ENCODE measurements at regions not wholly inside any gene's neighbourhood (a gene's known extent, or its start where the extent isn't known, plus 50 kb on each side); places are given as distances from the start of the nearest gene placed in this dataset.

DNA sequence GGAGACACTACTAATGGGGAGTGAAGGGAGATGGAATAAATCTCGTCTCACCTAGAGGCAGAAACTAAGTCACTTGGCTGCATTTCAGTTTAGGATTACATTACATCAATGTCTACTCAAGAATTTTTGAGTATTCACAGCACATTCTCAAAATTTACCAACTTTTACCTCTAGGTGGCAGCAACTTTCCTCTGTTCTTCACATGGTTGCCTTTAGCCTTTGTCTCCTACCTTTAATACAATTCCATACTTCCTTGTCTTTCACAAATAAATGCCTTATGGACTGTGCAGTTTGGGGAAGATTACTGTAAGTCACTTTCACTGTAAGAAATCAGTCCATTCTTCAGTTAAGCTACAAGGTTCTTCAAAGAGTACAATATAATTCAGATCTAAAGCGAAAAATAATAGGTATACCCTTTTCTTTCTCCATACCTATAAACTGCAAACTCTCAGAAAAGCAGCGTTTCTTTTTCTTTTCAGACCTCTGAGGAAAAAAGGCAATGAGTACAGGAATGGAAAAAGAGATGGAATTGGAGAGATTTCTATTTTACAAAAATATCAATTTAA is 379.4 kb downstream of the KLF12 start:
- Histone ChIP-seq H3K4me3 (ENCODE audit: low read length) (no peak overlapping the region), H3K9ac (ENCODE audit: low read length) (no peak overlapping the region), H3K9me3 (ENCODE audit: control insufficient read depth, low read depth, low read length) (no peaks in the 10 kb centered on the region), H3K36me3 (ENCODE audit: control insufficient read depth, low read depth, low read length) (no peaks in the 10 kb centered on the region), H3K27me3 (ENCODE audit: control insufficient read depth, insufficient read depth, low read length) (no peaks in the 10 kb centered on the region), H3K27ac (ENCODE audit: low read length) (no peak overlapping the region), H3K4me1 (ENCODE audit: control insufficient read depth, low read depth, low read length) (peaks cover 12% of the 10 kb centered on the region)

GRCh38 chr13:73754241-73754640 is 380.0 kb downstream of the KLF12 start:
- H3K4me1 ChIP-seq (ENCODE audit: control insufficient read depth, low read depth, low read length): peaks cover 12% of the 10 kb centered on the region
- H3K36me3 ChIP-seq (ENCODE audit: control insufficient read depth, low read depth, low read length): no peaks in the 10 kb centered on the region

GRCh38 chr13:73751290-73751689 is 382.9 kb downstream of the KLF12 start:
- no peaks in the 10 kb centered on the region for H3K36me3 ChIP-seq (ENCODE audit: control insufficient read depth, low read depth, low read length)
- H3K4me1 ChIP-seq (ENCODE audit: control insufficient read depth, low read depth, low read length): peaks cover 12% of the 10 kb centered on the region
- H3K9ac ChIP-seq (ENCODE audit: low read length): no peak overlapping the region
- H3K4me3 ChIP-seq (ENCODE audit: low read length): no peak overlapping the region
- no peak overlapping the region for H3K27ac ChIP-seq (ENCODE audit: low read length)
- H3K9me3 ChIP-seq (ENCODE audit: control insufficient read depth, low read depth, low read length): no peaks in the 10 kb centered on the region
- H3K27me3 ChIP-seq (ENCODE audit: control insufficient read depth, insufficient read depth, low read length): no peaks in the 10 kb centered on the region

More at GRCh38 chr13:73754241-73754640, 380.0 kb downstream of the KLF12 start:
- Histone ChIP-seq H3K9me3 (ENCODE audit: control insufficient read depth, low read depth, low read length) (no peaks in the 10 kb centered on the region), H3K27me3 (ENCODE audit: control insufficient read depth, insufficient read depth, low read length) (no peaks in the 10 kb centered on the region), H3K27ac (ENCODE audit: low read length) (no peak overlapping the region), H3K4me3 (ENCODE audit: low read length) (no peak overlapping the region), H3K9ac (ENCODE audit: low read length) (no peak overlapping the region)

- Histone ChIP-seq H3K4me3 (ENCODE audit: low read length) (no peak overlapping the region), H3K4me1 (ENCODE audit: control insufficient read depth, low read depth, low read length) (no peaks in the 10 kb centered on the region), H3K27me3 (ENCODE audit: control insufficient read depth, insufficient read depth, low read length) (no peaks in the 10 kb centered on the region), H3K27ac (ENCODE audit: low read length) (no peak overlapping the region), H3K9ac (ENCODE audit: low read length) (no peak overlapping the region), H3K9me3 (ENCODE audit: control insufficient read depth, low read depth, low read length) (no peaks in the 10 kb centered on the region), H3K36me3 (ENCODE audit: control insufficient read depth, low read depth, low read length) (no peaks in the 10 kb centered on the region)
Measured at GRCh38 chr13:73748404-73748803, 385.8 kb downstream of the KLF12 start.

DNA sequence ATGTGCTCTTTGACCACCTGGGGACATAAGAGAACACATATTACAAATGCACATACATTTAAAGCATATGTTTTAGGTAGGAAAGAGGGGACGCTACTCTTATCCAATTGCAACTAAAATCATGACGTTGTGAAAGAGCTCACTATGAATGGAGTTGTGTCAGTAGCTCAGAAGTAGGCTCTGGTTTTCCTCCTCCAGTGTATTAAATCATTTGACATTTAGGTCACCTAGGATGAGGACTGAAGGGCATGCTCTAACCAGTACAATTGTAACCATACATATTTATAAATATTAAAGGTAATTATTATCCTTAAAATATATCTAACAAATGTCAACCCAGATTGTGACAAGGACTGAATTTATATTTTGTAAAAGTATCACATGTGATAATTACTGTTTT is 389.0 kb downstream of the KLF12 start:
- Histone ChIP-seq H3K4me3 (ENCODE audit: low read length) (no peak overlapping the region), H3K4me1 (ENCODE audit: control insufficient read depth, low read depth, low read length) (peaks cover 18% of the 10 kb centered on the region), H3K36me3 (ENCODE audit: control insufficient read depth, low read depth, low read length) (no peaks in the 10 kb centered on the region), H3K9ac (ENCODE audit: low read length) (no peak overlapping the region), H3K27me3 (ENCODE audit: control insufficient read depth, insufficient read depth, low read length) (no peaks in the 10 kb centered on the region), H3K9me3 (ENCODE audit: control insufficient read depth, low read depth, low read length) (no peaks in the 10 kb centered on the region), H3K27ac (ENCODE audit: low read length) (no peak overlapping the region)

DNA sequence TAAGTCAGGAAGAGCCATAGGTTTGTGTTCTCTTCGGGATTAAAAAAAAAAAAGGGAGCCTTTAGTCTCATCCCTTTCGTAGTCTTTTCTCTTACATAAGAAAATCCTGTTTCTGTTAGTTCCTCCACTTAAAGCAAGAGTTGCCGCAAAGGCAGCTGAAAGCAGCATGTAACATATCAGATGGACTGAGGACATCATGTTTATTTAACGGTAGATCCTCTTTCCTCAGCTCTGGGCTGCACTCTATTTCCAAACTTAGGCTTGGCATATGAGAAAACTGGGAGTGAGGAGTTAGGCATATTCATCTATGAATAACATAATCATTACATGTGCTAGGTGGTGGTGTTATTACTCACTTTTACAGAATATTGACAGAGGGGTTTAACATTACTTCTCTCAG is 391.2 kb downstream of the KLF12 start:
- no peaks in the 10 kb centered on the region for H3K27me3 ChIP-seq (ENCODE audit: control insufficient read depth, insufficient read depth, low read length)
- no peaks in the 10 kb centered on the region for H3K9me3 ChIP-seq (ENCODE audit: control insufficient read depth, low read depth, low read length)
- no peak overlapping the region for H3K27ac ChIP-seq (ENCODE audit: low read length)
- no peak overlapping the region for H3K9ac ChIP-seq (ENCODE audit: low read length)
- H3K36me3 ChIP-seq (ENCODE audit: control insufficient read depth, low read depth, low read length): no peaks in the 10 kb centered on the region
- H3K4me3 ChIP-seq (ENCODE audit: low read length): no peak overlapping the region
- peaks cover 18% of the 10 kb centered on the region for H3K4me1 ChIP-seq (ENCODE audit: control insufficient read depth, low read depth, low read length)

DNA sequence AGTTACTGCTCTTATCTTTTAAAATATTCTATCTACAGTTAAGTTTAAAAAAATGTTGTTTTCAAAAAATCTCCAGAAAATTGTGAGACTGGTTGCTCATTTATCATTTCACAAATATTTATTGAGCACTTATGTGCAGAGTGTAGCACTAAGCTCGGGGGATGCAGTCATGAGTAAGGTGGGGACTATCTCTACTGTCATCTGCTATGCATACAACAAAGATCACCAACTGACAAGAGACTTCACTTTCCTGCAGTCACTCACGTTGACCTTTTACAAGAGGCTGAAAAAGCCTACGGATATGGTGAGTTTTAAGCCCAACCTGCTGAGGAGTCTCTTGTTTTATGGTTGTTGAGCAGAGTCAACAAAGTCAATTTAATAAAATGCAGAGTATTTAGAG is 392.5 kb downstream of the KLF12 start:
- Histone ChIP-seq H3K9ac (ENCODE audit: low read length) (no peak overlapping the region), H3K36me3 (ENCODE audit: control insufficient read depth, low read depth, low read length) (no peaks in the 10 kb centered on the region), H3K9me3 (ENCODE audit: control insufficient read depth, low read depth, low read length) (no peaks in the 10 kb centered on the region), H3K4me1 (ENCODE audit: control insufficient read depth, low read depth, low read length) (peaks cover 18% of the 10 kb centered on the region), H3K27me3 (ENCODE audit: control insufficient read depth, insufficient read depth, low read length) (no peaks in the 10 kb centered on the region), H3K27ac (ENCODE audit: low read length) (no peak overlapping the region), H3K4me3 (ENCODE audit: low read length) (no peak overlapping the region)

GRCh38 chr13:73741111-73741510 is 393.1 kb downstream of the KLF12 start:
- no peaks in the 10 kb centered on the region for H3K27me3 ChIP-seq (ENCODE audit: control insufficient read depth, insufficient read depth, low read length)
- H3K4me3 ChIP-seq (ENCODE audit: low read length): no peak overlapping the region
- no peaks in the 10 kb centered on the region for H3K9me3 ChIP-seq (ENCODE audit: control insufficient read depth, low read depth, low read length)

GRCh38 chr13:73740666-73741065 is 393.5 kb downstream of the KLF12 start:
- no peak overlapping the region for H3K4me3 ChIP-seq (ENCODE audit: low read length)
- no peaks in the 10 kb centered on the region for H3K27me3 ChIP-seq (ENCODE audit: control insufficient read depth, insufficient read depth, low read length)
- H3K36me3 ChIP-seq (ENCODE audit: control insufficient read depth, low read depth, low read length): no peaks in the 10 kb centered on the region
- H3K27ac ChIP-seq (ENCODE audit: low read length): no peak overlapping the region
- peaks cover 18% of the 10 kb centered on the region for H3K4me1 ChIP-seq (ENCODE audit: control insufficient read depth, low read depth, low read length)
- no peaks in the 10 kb centered on the region for H3K9me3 ChIP-seq (ENCODE audit: control insufficient read depth, low read depth, low read length)
- H3K9ac ChIP-seq (ENCODE audit: low read length): no peak overlapping the region

More at GRCh38 chr13:73741111-73741510, 393.1 kb downstream of the KLF12 start:
- Histone ChIP-seq H3K4me1 (ENCODE audit: control insufficient read depth, low read depth, low read length) (peaks cover 18% of the 10 kb centered on the region), H3K27ac (ENCODE audit: low read length) (no peak overlapping the region), H3K9ac (ENCODE audit: low read length) (no peak overlapping the region), H3K36me3 (ENCODE audit: control insufficient read depth, low read depth, low read length) (no peaks in the 10 kb centered on the region)

DNA sequence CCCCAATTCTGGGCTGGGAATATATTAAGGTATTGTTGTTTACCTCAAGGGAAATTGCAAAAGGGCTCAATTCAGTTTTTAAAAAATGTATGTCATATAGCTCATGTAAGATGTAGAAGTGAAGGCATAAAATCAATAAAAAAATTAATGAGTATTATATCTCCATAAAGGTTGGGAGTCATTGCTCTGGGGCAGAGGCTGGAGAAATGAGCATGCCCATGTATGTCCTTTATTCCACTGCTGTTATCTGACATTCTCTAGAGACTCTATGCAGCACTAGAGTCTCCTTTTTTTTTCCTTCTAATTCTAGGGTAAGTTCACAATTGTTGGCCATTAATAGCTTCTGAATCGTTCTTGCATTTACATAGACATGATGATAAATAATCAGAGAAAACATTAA is 394.8 kb downstream of the KLF12 start:
- Histone ChIP-seq H3K36me3 (ENCODE audit: control insufficient read depth, low read depth, low read length) (no peaks in the 10 kb centered on the region), H3K9ac (ENCODE audit: low read length) (no peak overlapping the region), H3K4me3 (ENCODE audit: low read length) (no peak overlapping the region), H3K27me3 (ENCODE audit: control insufficient read depth, insufficient read depth, low read length) (no peaks in the 10 kb centered on the region), H3K9me3 (ENCODE audit: control insufficient read depth, low read depth, low read length) (no peaks in the 10 kb centered on the region), H3K4me1 (ENCODE audit: control insufficient read depth, low read depth, low read length) (peaks cover 18% of the 10 kb centered on the region), H3K27ac (ENCODE audit: low read length) (no peak overlapping the region)

DNA sequence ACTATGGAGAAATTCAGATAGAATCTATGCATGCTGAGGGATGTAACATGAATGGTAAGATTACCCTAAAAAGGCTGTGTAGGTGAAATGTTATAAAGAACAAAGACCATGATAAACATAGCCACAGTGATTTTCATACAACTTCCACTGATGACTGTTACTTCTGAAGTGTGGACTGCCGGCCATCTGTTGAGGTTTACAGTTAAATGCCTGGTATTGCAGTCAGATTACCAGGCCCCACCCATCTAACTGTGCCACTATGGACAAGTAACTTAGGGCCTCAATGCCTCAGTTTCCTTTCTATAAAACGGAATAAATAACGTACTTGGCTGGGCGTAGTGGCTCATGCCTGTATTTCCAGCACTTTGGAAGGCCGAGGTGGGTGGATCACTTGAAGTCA is 395.6 kb downstream of the KLF12 start:
- H3K27ac ChIP-seq (ENCODE audit: low read length): no peak overlapping the region
- no peak overlapping the region for H3K9ac ChIP-seq (ENCODE audit: low read length)
- H3K27me3 ChIP-seq (ENCODE audit: control insufficient read depth, insufficient read depth, low read length): no peaks in the 10 kb centered on the region
- H3K36me3 ChIP-seq (ENCODE audit: control insufficient read depth, low read depth, low read length): no peaks in the 10 kb centered on the region
- H3K4me3 ChIP-seq (ENCODE audit: low read length): no peak overlapping the region
- H3K9me3 ChIP-seq (ENCODE audit: control insufficient read depth, low read depth, low read length): no peaks in the 10 kb centered on the region
- H3K4me1 ChIP-seq (ENCODE audit: control insufficient read depth, low read depth, low read length): peaks cover 18% of the 10 kb centered on the region

- Histone ChIP-seq H3K27me3 (ENCODE audit: control insufficient read depth, insufficient read depth, low read length) (no peaks in the 10 kb centered on the region), H3K36me3 (ENCODE audit: control insufficient read depth, low read depth, low read length) (no peaks in the 10 kb centered on the region), H3K4me3 (ENCODE audit: low read length) (no peak overlapping the region), H3K9ac (ENCODE audit: low read length) (no peak overlapping the region), H3K4me1 (ENCODE audit: control insufficient read depth, low read depth, low read length) (peaks cover 17% of the 10 kb centered on the region), H3K9me3 (ENCODE audit: control insufficient read depth, low read depth, low read length) (no peaks in the 10 kb centered on the region), H3K27ac (ENCODE audit: low read length) (no peak overlapping the region)
Measured at GRCh38 chr13:73737214-73737613, 397.0 kb downstream of the KLF12 start.

Measured in iPS-18a (cell line).